Retinal pigment epithelial cell (primary cell): ENCODE measurements at regions not wholly inside any gene's neighbourhood (a gene's known extent, or its start where the extent isn't known, plus 50 kb on each side); places are given as distances from the start of the nearest gene placed in this dataset.
A peak's percentile ranks its signal among the peaks of the same experiment; 100 is the strongest.

Experiments
- DNase-seq: peaks from one replicate; pipeline ENCODE4 v3.0.0-alpha.2; 2010; ENCODE audit warnings: low read depth
- H3K4me3 ChIP-seq: 2 replicates; pipeline ENCODE4 v1.5.1; 2011; ENCODE audit warnings: mild to moderate bottlenecking, low read length, control low read depth, moderate library complexity
- TF ChIP-seq, protein P1 (sequence below): conservative IDR thresholded peaks from 2 replicates; pipeline ENCODE4 v1.5.1; 2011; ENCODE audit warnings: low read depth, low read length, control low read depth, inconsistent platforms

DNA sequence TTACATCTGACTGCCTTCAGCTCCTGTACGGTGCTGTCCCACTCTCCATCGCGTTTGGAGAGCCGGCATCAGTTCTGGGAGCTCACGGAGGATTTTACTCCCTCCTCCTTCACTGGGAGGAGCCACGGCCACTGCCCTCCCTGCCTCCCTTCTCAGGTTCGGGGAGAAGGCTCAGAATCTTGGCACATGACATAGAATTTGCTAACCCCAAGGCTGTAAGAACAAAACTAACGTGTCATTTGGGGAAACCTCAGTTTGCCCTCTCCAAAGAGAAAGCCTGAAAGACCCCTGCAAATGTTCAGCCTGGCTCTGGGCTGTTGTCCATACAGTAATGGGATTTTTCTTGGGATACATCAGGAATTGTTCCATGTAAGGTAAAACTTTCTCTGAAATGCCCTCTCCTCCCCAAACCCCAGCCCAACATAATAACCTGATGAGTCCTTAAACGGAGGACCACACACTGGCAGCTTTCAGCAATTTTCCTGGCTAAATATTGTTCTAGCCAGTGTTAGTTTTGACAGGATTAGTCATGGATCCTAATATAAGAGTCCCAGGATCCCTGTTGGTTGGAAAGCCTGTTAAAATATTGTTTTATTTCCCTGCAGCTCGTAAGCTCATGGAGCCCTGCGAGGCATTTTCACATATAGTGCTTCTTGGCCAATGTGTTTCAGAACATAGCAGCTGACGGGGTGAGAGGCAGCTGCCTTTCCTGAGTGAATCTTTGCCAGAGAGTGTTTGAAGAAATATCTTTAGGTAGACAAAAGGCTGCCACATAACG, 98.8 kb downstream of the RHOU start:
- TF ChIP-seq, protein P1, sequence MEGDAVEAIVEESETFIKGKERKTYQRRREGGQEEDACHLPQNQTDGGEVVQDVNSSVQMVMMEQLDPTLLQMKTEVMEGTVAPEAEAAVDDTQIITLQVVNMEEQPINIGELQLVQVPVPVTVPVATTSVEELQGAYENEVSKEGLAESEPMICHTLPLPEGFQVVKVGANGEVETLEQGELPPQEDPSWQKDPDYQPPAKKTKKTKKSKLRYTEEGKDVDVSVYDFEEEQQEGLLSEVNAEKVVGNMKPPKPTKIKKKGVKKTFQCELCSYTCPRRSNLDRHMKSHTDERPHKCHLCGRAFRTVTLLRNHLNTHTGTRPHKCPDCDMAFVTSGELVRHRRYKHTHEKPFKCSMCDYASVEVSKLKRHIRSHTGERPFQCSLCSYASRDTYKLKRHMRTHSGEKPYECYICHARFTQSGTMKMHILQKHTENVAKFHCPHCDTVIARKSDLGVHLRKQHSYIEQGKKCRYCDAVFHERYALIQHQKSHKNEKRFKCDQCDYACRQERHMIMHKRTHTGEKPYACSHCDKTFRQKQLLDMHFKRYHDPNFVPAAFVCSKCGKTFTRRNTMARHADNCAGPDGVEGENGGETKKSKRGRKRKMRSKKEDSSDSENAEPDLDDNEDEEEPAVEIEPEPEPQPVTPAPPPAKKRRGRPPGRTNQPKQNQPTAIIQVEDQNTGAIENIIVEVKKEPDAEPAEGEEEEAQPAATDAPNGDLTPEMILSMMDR: no peak
- DNase-seq: no peak

DNA sequence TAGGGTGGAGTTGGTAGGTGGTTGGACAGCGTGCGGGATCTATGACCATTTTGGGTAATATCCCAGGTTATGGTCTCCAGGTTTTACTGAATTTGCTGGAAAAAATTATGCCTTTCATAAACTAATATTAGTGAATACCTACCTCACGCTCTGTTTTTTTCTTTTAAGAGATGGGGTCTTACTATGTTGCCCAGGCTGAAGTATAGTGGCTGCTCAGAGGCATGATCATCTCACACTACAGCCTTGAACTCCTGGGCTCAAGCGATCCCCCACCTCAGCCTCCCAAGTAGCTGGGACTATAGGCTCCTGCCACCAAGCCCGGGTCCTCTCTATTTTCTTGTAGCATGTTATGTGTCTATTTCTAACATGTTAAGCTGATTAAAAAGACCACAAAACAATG, 100.2 kb downstream of the RHOU start:
- no peak for DNase-seq
- no peak overlapping the region for H3K4me3 ChIP-seq
- TF ChIP-seq, protein P1: no peak

More for the DNA sequence above, 98.8 kb downstream of the RHOU start:
- no peak overlapping the region for H3K4me3 ChIP-seq

DNA sequence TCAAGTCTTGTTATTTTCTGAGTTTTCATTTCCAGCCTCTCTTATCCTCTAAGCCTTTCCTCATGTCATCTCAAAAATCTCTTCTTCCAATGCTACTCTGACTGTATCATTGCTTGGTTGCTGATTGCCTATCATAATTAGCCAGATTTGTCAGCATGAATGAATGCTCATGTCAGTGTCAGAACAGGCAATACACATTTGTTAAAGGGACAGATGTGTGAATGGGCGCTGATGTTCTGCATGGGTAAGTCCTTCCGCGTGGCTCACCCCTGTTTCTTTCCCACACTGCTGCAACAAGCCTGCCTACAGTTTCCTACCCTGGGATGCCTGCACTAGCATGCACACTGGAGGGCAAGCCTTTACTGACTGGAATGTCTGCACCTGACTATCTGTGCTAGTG, 100.6 kb downstream of the RHOU start:
- H3K4me3 ChIP-seq: no peak overlapping the region
- TF ChIP-seq, protein P1: no peak
- no peak for DNase-seq

DNA sequence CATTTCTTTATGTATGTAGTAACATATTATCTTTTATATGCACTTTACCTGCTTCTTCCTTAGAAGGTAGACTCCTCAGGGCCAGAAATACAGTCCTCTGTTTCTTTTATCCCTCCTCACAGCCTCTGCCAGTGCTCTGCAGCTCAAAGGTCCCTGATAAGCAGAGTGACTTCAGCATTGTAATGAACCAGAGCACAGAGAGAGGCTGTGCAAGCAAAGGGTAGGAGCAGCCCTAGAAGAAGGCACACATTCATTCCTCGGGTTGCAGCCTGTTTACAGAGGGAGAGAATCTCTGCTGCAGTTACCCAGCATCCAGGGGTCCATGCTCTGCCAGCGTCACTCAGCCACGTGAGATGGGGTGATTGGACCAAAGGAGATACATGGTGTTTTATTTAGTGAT, 101.1 kb downstream of the RHOU start:
- no peak overlapping the region for H3K4me3 ChIP-seq
- no peak for DNase-seq
- TF ChIP-seq, protein P1: no peak

DNA sequence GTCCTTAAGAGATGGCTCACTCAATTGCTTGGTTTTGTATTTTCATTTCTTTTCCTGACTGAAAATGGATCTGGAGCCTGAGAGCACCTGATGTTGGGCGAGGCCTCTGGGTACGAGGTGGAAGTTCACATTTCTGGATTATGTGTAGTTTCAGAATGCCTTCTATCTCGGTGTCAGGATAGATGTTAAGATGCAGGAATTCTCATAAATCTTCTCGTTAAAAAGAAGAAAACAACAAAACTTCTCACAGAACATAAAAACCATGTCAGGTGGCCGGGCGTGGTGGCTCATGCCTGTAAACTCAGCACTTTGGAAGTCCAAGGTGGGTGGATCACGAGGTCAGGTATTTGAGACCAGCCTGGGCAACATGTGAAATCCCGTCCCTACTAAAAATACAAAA, 101.8 kb downstream of the RHOU start:
- no peak for DNase-seq

DNA sequence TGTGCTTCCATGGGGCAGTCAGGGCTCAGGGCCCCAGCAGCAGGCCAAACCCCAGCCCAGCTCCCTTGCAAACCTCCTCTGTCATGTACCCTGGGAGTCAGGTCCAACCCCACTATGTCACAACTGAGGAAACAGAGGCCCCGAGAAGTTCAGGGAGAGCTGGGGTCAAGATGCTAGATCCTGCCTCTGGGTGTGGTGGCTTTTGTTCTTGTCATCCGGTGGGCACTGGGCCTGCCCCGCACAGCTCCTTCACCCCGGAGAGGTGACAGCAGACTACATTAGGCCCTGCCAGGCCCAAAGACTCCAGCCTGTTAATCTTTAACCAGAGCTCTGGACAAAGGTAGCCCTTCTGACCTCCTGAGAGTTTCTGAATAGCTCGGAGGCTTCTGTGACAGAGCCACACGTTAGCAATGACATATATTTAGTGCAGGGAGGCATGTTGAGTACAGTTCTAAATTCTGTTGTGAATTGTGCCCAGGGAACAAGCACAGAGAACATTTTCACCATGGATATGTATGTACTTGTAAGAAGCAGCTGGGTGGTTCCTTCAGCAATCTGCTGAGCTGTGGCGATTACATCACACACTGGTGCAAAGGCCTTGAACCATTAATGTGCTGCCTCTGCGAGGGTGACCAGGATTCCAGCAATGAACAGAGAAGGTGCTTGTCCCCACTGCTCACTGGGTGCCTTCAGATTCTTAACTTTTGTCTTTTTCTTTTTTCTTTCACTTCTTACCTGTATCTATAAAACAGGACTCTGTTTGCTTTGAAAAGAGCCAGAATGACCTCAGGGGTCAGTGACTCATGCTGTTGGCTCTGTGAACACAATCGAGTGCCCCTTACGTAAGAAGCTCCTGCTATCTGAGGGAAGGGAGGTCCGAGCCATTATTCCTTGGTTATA, 102.8 kb downstream of the RHOU start:
- no peak overlapping the region for H3K4me3 ChIP-seq
- TF ChIP-seq, protein P1: no peak
- peak; percentile 93 for DNase-seq

More for the DNA sequence above, 101.8 kb downstream of the RHOU start:
- TF ChIP-seq, protein P1: no peak
- no peak overlapping the region for H3K4me3 ChIP-seq
